GM12875 (cell line): ENCODE measurements at regions not wholly inside any gene's neighbourhood (a gene's known extent, or its start where the extent isn't known, plus 50 kb on each side); places are given as distances from the start of the nearest gene placed in this dataset.

ENCODE experiments used
- H3K4me3 ChIP-seq: one replicate; pipeline ENCODE4 v1.5.1; 2011; ENCODE audit warnings: low read depth, low read length, control low read depth
- TF ChIP-seq, protein P1 (sequence below): IDR thresholded peaks from 2 replicates; pipeline ENCODE4 v1.5.1; 2011; ENCODE audit warnings: low read depth, mild to moderate bottlenecking, control low read depth, inconsistent platforms, low read length, moderate library complexity, borderline replicate concordance; ENCODE audit not compliant: insufficient read depth

GRCh38 chr1:67532452-67533216 lies 102.4 kb upstream of the SERBP1 start:
- H3K4me3 ChIP-seq: no peak overlapping the region
- TF ChIP-seq, protein P1, sequence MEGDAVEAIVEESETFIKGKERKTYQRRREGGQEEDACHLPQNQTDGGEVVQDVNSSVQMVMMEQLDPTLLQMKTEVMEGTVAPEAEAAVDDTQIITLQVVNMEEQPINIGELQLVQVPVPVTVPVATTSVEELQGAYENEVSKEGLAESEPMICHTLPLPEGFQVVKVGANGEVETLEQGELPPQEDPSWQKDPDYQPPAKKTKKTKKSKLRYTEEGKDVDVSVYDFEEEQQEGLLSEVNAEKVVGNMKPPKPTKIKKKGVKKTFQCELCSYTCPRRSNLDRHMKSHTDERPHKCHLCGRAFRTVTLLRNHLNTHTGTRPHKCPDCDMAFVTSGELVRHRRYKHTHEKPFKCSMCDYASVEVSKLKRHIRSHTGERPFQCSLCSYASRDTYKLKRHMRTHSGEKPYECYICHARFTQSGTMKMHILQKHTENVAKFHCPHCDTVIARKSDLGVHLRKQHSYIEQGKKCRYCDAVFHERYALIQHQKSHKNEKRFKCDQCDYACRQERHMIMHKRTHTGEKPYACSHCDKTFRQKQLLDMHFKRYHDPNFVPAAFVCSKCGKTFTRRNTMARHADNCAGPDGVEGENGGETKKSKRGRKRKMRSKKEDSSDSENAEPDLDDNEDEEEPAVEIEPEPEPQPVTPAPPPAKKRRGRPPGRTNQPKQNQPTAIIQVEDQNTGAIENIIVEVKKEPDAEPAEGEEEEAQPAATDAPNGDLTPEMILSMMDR: peak; percentile 52; the same call in 1 of the 2 replicates

DNA sequence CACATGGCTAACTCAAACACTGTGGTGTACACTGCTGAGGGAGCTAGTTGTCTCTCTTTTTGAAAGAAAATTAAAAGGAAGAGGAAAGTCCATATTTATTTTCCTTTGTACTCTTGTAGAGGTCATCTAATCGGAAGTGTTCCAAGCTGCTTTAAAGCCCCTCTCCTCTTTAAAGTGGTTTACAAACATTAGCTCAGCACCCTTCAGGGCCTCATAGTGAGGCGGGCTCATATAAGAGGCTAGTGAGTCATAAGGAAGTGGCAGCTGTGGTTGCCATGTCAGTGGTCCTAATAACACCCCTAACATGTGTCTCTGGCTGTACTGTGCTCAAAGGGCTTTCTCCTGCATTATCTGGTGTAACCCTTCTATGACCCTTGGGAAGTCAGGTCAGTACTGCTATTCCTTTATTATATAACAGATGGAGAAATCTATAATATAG lies 104.4 kb upstream of the SERBP1 start:
- H3K4me3 ChIP-seq: no peak overlapping the region

GRCh38 chr1:67535474-67535873 lies 105.3 kb upstream of the SERBP1 start:
- no peak overlapping the region for H3K4me3 ChIP-seq
- TF ChIP-seq, protein P1: peak; percentile 92

More for the DNA sequence above, 104.4 kb upstream of the SERBP1 start:
- TF ChIP-seq, protein P1: no peak

GRCh38 chr1:67536957-67537666 lies 106.9 kb upstream of the SERBP1 start:
- H3K4me3 ChIP-seq: no peak overlapping the region
- TF ChIP-seq, protein P1: no peak

DNA sequence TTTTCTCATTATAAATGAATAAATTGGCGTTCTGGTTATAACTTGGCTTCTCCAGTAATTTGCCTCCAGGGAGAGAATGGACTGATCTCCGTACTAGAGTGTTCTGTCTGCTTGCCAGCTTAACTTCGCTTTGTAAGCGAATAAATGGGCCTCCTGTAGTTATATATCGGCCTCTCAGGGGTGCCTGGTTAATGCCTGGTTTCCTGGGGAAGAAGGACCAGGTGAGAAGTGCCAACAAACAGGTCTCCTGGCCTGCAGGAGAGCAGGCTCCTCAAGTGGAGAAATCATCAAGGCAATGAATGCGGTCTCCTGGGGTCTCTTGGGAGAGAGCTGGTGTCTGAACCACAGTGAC lies 107.4 kb upstream of the SERBP1 start:
- H3K4me3 ChIP-seq: no peak overlapping the region
- TF ChIP-seq, protein P1: no peak

- H3K4me3 ChIP-seq: no peak overlapping the region
- TF ChIP-seq, protein P1: no peak
Measured at GRCh38 chr1:67540025-67540732, 110.0 kb upstream of the SERBP1 start.
